Posterior cingulate gyrus (tissue), 11 donors: ENCODE measurements at regions not wholly inside any gene's neighbourhood (a gene's known extent, or its start where the extent isn't known, plus 50 kb on each side); places are given as distances from the start of the nearest gene placed in this dataset.

Source experiments
- DNase-seq, 10 donors: peaks; one replicate each; pipeline versions ENCODE4 v3.0.0 to v3.0.0-alpha.2; 2020 to 2021; ENCODE audit warnings: mixed read lengths in 3 of 10
- intact Hi-C: fragments of 100-400 bp; cut with DNase I; formaldehyde crosslinking; loops from one replicate; pipeline ENCODE4 v1.15.1; 2023

DNA sequence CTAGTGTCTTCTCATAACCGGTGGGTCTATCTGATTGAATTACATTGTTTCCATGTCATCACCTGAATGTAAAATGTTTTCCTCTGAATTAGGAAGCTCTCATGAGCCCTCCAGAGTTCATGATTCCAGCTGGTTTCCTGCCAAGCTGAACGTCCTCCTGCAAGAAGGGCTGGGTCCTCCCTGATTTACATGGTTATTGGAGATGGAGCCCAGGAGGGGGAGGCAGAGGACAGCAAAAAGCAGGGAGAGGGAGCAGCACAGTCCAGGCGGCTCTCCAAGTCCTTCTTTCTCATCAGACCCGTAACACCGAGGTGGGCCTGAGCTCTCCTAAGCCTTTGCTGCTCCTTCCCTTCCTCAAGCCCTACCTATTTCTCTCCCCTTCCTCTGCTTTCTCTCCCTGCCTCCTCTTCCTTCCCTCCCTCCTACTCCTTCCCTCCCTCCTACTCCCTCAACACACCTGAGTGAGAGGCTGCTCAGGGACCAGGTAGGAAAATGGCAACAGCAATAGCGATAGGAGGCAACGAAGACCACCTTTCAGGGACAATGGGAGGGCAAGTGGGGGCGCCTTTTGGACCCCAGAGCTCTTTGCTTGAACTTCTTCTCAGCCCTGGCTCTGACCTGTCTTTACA lies 265.9 kb downstream of the PRDM2 start:
- intact Hi-C loops: loop anchor here (5.0 to 10.0 kb wide), 3 partner anchors 141 to 1129 kb away; no protein-coding TSS in a partner anchor
- peak in 9 of 10 donors; percentile 44 to 93 (median 68) for DNase-seq

DNA sequence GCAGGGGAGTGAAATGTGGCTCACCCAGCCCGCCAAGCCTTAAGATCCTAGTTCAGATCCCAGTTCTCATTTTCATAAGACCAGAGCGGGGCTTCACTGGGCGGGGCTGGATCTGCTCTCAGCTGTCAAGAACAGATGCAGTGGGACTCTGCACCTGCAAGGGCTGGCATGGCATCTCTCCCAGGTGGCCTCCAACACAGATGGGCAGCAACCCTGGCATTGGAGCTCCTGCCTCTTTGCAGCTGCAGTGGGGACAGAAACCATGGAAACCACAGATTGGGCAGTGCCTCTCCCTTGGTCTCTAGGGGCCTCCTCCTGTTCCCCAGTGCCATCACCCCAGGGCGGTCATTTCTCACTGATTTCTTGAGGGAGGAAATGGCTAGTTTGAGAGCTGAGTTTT lies 267.7 kb downstream of the PRDM2 start:
- intact Hi-C loops: loop anchor here (5.0 to 10.0 kb wide), 3 partner anchors 143 to 1127 kb away; no protein-coding TSS in a partner anchor
- DNase-seq: no peak

DNA sequence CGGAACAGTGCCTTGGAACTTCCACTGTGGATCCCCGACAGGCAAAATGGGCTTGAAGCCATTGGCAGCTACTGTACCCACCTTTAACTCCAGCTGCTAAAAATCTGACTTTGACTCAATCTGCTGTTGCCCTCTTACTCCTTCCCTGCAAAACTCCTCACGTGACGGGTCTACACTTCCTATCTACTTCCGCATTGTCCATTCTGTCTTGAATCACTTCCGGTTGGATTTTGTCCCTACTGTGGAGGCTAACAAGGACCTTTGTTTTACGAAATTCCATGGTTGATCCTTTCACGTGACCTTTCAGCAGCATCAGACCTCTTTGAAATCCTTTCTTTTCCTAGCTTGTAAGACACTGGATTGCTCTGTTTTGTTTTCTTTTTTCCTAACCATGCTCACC lies 268.4 kb downstream of the PRDM2 start:
- intact Hi-C loops: loop anchor here (5.0 to 10.0 kb wide), 3 partner anchors 144 to 1126 kb away; no protein-coding TSS in a partner anchor
- DNase-seq: no peak

DNA sequence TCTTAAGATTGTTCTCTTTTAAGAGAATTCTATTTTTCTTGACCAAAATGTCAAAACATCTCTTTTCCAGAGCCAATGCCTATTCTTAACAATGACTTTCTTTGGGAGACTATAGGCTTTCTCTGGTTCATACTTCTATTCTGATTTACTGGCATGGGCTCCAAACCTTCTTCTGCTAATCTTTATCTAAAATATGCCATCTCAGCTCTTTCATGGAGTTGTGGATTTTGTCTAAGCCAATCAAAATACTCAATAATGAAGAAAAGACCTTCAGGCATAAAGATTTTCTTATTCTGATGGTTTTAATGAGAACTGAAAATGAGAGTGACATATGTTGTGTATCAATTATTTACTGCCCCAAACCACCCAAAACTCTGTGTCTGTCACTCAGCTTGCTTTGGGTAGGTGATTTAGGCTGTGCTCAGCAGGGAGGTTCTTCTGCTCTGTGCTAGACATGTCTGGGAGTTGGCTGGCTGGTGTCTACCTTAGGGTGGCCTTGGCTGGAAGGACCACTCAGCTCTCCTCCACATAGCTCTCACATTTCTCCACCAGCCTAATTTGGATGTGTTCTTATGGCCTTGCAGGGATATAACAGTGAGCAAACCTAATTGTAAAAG lies 270.8 kb downstream of the PRDM2 start:
- intact Hi-C loops: no loop called here
- DNase-seq: no peak

DNA sequence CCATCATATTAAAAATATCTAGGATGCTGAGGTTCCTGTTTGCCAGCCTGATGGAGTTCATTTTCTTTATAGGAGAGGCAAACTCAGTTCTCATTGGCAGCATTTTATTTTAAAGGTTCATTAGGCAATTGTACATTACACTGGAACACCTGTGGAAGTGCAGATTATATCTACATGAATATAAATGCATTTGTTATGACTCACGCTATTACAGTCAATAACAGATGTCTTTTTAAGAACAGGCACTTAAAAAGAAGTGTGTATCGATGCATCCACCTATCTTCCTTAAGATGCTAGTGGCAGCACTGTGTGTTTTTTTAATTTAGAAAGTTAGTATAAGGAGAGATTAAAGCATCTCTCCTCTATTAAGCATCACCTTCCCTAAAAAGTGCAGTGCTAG lies 276.5 kb downstream of the PRDM2 start:
- intact Hi-C loops: no loop called here
- DNase-seq: no peak

DNA sequence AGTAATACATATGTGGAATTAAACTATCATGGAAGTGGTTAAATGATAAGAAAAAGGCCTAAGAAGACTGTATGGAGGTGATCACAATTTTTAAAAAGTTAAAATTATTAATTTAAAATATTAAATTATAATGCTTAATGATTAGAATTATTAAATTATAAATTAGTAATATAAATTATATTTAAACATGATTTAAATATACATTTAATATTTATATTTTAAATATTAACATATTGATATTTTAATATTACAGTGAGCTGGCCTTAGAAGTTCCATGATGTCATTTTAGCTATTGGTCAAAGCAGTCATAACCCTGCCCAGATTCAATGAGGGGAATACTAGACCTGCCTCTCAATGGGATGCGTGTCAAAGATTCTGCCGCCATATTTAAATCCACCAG lies 281.2 kb downstream of the PRDM2 start:
- no peak for DNase-seq

DNA sequence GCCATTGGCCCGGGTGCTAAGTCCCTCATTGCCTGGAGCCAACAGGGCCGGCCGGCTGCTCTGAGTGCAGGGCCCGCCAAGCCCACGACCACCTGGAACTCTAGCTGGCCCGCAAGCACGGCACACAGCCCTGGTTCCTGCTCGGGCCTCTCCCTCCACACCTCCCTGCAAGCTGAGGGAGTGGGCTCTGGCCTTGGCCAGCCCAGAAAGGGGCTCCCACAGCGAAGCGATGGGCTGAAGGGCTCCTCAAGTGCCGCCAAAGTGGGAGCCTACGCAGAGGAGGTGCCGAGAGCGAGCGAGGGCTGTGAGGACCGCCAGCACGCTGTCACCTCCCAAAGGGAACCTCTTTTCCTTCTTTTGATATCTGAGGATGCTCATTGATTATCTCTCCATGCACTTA lies 283.4 kb downstream of the PRDM2 start:
- intact Hi-C loops: no loop called here

More for the DNA sequence above, 281.2 kb downstream of the PRDM2 start:
- intact Hi-C loops: no loop called here

DNA sequence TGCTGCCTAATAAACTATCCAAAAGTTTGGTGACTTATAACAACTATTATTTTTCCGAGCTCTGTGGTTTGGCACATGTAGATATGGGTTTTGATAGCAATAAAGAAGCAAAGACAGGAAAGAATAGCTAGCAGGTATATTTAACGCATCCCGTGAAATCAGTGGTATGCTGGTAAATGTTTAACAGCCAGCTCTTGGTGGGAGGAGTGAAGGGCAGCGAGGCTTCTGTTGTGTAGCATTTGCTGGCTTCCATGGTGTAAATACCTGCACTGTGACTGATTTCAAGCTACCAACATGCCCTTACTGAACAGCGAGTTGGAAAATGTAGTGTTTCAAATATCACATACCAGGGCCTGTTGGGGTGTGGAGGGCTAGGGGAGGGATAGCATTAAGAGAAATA lies 291.0 kb downstream of the PRDM2 start:
- no peak for DNase-seq
- intact Hi-C loops: no loop called here

More for the DNA sequence above, 283.4 kb downstream of the PRDM2 start:
- DNase-seq: no peak

DNA sequence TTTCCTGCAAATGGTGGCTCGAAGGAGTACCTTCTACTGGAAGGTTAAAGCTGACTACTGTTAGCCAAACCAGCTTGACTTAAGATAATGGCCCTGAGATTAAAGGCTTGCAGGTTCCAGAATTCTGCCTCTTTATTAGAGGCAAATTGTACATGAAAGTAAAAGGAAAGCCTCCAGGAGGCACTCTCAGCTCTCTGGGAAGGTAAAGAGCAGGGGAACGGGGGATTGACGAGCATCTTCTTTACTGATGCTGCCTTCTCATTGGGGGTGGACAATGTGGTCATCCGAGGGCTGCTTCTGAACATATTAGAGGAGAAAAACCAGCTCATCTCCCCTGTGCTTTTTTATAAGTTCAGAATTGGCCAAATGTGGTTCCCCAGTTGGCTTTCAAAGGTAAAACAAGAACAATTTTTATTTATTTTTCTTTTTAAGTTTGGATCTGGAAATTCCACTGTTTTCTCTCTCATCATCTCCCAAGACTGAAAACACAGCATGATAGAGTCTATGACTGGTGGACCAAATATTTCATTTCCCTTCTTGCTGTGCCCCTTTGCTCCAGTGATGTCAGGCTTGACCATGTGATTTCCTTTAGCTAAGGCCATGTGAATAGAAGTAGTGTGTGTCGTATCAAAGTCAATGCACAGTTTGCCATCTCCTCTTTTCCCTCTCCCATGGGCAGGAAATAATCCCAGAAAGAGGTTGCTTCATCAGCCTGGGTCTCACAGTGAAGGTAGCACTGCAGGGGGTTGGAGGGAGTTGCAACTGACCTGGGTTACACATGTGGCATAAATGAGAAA lies 292.7 kb downstream of the PRDM2 start:
- DNase-seq: no peak

DNA sequence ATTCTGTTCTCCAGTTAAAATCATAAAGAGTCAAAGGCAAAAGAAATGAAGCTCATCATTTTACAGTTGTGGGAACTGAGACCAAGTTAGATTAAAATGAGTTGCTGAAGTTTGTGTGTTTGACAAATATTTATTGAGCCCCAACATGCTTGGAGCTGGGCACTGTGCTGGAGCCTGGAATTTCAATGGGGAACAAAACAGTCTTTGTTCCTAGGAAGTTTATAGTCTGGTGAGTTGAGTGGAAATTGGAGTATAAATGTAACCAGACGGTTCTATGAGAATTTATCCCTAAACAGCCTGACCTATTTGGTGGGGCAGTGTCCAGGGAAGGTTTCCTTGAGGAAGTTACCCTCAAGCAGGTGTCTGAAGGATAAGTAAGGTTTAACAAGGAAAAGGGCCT lies 294.4 kb downstream of the PRDM2 start:
- intact Hi-C loops: no loop called here
- no peak for DNase-seq

More for the DNA sequence above, 292.7 kb downstream of the PRDM2 start:
- intact Hi-C loops: no loop called here

DNA sequence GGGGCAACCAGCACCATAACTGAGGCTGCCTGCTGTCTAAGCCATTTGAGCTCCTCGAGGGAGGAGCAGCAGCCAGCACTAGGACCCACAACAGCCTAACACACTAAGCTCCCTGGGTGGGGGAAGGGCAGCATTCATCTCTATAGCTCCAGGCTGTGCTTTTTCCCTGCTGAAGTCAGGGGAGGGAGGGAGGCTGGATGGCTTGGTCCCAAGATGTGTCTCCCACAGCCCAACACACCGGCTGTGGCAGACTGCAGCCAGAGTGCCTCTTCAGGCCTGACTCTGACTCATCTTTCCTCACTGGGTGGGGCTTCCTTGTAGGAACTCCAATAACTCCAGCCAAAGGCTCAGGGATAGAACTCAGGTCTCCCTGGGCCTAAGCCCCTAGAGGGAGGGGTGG lies 296.3 kb downstream of the PRDM2 start:
- intact Hi-C loops: no loop called here
- no peak for DNase-seq

DNA sequence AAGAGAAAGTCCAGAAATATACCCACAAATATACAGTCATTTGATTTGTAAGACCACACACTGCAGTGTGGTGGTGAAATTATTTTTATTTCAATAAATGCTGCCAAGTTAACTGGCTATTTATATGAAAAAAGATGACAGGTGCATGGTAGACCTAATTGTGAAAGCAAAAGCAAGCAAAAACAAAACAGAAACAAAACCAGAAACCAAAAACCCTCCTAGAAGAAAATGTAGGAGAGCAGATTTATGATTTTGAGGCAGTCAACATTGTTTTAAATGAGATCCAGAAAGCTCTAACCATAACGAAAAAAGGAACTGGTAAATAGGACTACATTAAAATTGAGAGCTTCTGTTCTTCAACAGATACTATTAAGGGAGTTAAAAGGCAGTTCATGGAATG lies 303.6 kb downstream of the PRDM2 start:
- intact Hi-C loops: no loop called here
- no peak for DNase-seq

DNA sequence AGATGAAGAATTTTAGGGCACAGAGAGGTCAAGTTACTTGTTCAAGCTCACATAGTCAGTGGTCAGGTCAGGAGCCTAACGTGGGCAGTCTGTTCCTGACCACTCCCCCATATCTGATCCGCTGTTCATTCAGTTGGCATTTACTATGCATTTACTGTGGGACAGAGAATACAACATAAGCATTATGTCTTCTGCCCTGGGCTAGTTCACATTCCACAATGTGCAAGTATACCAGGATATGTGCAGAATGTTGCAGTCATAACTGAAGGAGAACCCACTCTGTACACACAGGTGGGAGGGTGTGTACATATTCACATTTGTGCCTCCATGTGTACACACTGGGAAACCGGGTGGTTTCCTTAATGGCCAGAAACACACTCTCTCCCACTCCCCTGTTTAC lies 309.6 kb downstream of the PRDM2 start:
- intact Hi-C loops: no loop called here
- DNase-seq: no peak

DNA sequence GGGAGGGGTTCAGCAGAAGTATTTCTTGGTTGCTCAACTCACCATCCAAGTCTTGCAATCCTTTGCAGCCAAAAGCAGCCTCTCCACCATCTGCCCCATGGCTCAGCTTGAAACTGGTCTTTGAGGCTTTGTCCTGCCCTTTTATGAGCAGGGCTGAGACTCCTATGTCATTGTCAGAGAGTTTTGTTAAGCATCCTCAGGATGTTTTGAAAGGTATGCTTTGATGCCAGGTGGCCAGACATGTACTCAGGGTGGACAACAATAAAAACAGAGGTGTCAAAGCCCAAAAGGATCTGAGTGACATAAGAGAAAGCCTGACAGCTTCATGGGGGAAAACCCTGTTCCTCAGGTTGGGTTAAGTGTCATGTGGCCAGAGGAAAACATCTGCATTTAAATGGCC lies 310.5 kb downstream of the PRDM2 start:
- no peak for DNase-seq

DNA sequence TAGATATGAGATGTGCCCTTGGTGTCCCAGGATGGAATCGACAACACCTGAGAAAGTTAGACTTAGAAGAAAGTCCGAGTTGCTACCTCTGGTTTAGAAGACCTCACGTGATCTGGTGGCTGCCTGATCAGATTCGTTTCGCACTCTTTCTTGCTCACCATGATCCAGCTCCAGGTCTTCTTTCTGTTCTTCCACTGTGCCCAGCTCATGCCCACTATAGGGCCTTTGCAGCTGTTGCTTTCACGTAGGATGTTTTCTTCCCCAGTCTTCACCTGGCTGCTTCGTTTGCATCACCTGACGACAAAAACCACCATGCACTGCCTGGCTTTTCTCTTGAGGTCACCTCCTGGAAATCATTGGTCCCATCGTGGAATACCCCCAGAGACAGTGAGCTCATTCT lies 311.1 kb downstream of the PRDM2 start:
- intact Hi-C loops: no loop called here

More for the DNA sequence above, 310.5 kb downstream of the PRDM2 start:
- intact Hi-C loops: no loop called here

DNA sequence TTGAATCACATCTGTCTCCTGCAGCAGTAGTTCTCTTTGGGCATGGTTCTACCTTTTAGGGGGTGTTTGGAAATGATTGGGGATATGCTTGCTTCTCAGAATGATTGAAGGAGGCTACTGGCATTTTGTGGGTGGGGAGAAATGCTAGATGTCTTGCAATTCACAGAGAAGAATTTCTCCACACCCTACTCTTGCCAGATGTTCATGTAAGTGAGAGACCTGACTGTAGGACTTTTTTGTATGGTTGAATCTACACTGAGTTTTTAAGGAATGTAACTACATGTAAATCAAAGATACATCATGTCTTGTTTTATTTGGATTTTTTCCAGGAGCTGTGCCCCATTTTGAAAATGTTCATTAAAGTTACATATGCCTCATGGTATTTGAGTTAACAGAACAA lies 311.9 kb downstream of the PRDM2 start:
- intact Hi-C loops: no loop called here

More for the DNA sequence above, 311.1 kb downstream of the PRDM2 start:
- no peak for DNase-seq

DNA sequence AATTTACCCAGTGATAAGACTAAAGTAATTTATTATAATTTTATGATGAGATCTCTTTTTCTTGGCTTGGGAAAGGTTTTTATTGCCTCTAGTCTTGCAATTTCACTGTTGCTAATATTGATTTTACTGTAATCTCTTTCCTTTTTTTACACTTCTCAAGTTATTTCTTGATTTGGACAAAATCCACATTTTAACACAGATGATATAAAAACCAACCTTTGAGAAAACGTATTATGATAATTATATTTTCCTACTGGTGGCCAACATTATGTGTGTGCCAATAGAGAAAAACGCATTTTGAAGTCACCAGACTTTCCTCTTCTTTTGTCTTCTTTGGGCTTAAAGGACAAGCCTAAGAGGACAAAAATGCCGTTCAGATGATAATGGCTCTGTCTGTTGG lies 314.9 kb downstream of the PRDM2 start:
- intact Hi-C loops: no loop called here
- no peak for DNase-seq

More for the DNA sequence above, 311.9 kb downstream of the PRDM2 start:
- DNase-seq: no peak

DNA sequence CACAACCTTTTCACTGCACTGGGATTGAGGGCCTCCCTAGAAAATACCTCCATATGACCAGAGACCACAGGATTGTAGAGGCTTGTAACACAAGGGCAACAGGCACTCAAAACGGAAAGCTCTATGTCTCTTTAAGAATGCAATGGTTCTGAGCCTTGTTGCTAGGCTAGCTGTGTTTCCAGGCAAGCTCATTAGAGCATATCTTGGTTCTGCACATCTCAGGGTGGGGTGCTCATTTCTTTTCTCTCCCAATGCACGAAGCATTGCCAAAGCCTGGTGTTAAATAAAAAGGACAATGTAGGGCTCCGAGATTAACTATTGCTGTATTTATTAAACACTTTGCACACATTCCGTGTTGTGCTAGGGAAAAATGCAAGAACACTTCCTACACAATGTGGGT lies 315.9 kb downstream of the PRDM2 start:
- intact Hi-C loops: no loop called here
- no peak for DNase-seq

DNA sequence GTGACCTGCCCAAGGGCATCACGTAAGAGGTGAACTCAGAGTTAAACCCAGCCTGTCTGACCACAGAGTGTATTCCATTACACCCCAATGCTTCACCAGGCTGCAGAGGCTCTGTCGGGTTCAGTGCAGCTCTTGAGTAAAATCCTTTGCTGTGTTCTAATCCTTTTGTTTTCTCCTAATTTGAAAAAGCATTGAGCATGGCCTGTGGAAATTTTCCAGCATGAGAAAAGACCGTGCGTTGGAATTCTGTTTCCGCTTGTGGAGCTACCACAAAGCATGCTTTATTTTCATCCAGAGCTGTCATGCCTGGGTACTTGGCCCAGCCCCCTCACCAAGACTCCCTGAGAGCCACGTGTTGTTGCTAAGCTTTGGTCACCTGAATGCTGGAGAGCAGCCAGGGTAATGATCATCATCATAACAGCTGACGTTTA lies 317.6 kb downstream of the PRDM2 start:
- DNase-seq: peak in 4 of 10 donors; percentile 14 to 84 (median 52)
- intact Hi-C loops: no loop called here

DNA sequence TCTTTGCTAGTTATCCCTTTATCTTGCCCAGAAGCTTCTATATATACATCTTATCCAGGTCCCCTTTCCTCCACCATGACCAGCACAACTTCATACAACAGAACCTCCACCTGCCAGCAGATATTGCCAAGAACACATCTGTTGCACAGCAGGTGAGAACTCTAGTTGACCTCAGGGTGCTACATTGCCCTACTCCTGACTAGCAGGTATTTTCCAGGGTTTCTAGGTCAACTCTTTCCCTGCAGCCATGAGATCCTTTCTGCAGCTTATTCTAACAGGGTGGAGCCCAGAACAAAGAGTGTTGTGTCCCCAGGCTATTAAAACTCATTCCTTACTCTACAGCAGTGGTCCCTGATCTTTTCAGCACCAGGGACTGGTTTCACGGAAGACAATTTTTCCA lies 319.5 kb downstream of the PRDM2 start:
- intact Hi-C loops: no loop called here
- DNase-seq: no peak

DNA sequence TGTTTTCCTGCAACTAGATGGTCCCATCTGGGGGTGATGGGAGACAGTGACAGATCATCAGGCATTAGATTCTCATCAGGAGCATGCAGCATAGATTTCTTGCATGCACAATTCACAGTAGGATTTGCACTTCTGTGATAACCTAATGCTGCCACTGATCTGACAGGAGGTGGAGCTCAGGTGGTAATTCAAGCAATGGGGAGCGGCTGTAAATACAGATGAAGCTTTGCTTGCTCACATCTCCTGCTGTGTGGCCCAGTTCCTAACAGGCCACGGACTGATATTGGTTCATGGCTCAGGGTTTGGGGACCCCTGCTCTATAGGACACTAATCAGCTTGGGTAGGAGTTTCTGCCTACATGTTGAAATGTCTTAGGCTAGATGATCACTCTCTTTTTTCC lies 320.0 kb downstream of the PRDM2 start:
- no peak for DNase-seq
- intact Hi-C loops: no loop called here
